ENCODE measurements at regions not wholly inside any gene's neighbourhood (a gene's known extent, or its start where the extent isn't known, plus 50 kb on each side); places are given as distances from the start of the nearest gene placed in this dataset.
"Not testable (repeated sequence)": the region's sequence is repeated elsewhere in the genome, so short reads cannot be mapped to it uniquely, and the experiment has no call there.

- no peak for TF ChIP-seq CTCF (conservative IDR thresholded peaks at IDR 0.05; ENCODE audit: low read depth, low read length)
- H3K4me3 ChIP-seq (ENCODE audit: low read depth, low read length) = no peak overlapping the region
- no peak for DNase-seq (ENCODE audit: low read depth)
Measured at GRCh38 chr10:57336865-57337264, 930.8 kb downstream of the IPMK start.

GRCh38 chr10:57336341-57336740 lies 931.4 kb downstream of the IPMK start:
- peak overlapping the region; percentile 14 for H3K4me3 ChIP-seq (ENCODE audit: low read depth, low read length)
- no peak for TF ChIP-seq CTCF (conservative IDR thresholded peaks at IDR 0.05; ENCODE audit: low read depth, low read length)
- DNase-seq (ENCODE audit: low read depth) = no peak

- no peak for DNase-seq (ENCODE audit: low read depth)
- no peak for TF ChIP-seq CTCF (conservative IDR thresholded peaks at IDR 0.05; ENCODE audit: low read depth, low read length)
- no peak overlapping the region for H3K4me3 ChIP-seq (ENCODE audit: low read depth, low read length)
Measured at GRCh38 chr10:57334523-57334922, 933.2 kb downstream of the IPMK start.

GRCh38 chr10:57333880-57334279 lies 933.8 kb downstream of the IPMK start:
- no peak for DNase-seq (ENCODE audit: low read depth)
- no peak for TF ChIP-seq CTCF (conservative IDR thresholded peaks at IDR 0.05; ENCODE audit: low read depth, low read length)
- no peak overlapping the region for H3K4me3 ChIP-seq (ENCODE audit: low read depth, low read length)

GRCh38 chr10:57321400-57321854 lies 946.3 kb downstream of the IPMK start:
- H3K4me3 ChIP-seq (ENCODE audit: low read depth, low read length) = not testable (repeated sequence)

GRCh38 chr10:57320416-57320815 lies 947.3 kb downstream of the IPMK start:
- DNase-seq (ENCODE audit: low read depth) = no peak
- no peak for TF ChIP-seq CTCF (conservative IDR thresholded peaks at IDR 0.05; ENCODE audit: low read depth, low read length)
- no peak overlapping the region for H3K4me3 ChIP-seq (ENCODE audit: low read depth, low read length)

More at GRCh38 chr10:57321400-57321854, 946.3 kb downstream of the IPMK start:
- not testable (repeated sequence) for DNase-seq (ENCODE audit: low read depth)

- TF ChIP-seq CTCF (conservative IDR thresholded peaks at IDR 0.05; ENCODE audit: low read depth, low read length) = no peak
- no peak for DNase-seq (ENCODE audit: low read depth)
- no peak overlapping the region for H3K4me3 ChIP-seq (ENCODE audit: low read depth, low read length)
Measured at GRCh38 chr10:57314046-57314445, 953.0 kb upstream of the ZWINT start.

- no peak overlapping the region for H3K4me3 ChIP-seq (ENCODE audit: low read depth, low read length)
- no peak for TF ChIP-seq CTCF (conservative IDR thresholded peaks at IDR 0.05; ENCODE audit: low read depth, low read length)
- no peak for DNase-seq (ENCODE audit: low read depth)
Measured at GRCh38 chr10:57303566-57303965, 942.5 kb upstream of the ZWINT start.

Measured in epithelial cell of proximal tubule (primary cell).